ENCODE measurements at regions not wholly inside any gene's neighbourhood (a gene's known extent, or its start where the extent isn't known, plus 50 kb on each side); places are given as distances from the start of the nearest gene placed in this dataset.

GRCh38 chr5:13356226-13356625 lies 588.3 kb downstream of the DNAH5 start:
- Histone ChIP-seq H3K36me3 (replicated peaks in 1 of 2; ENCODE audit: insufficient read depth in 1 of 2, low read depth in 2 of 2) (no peaks in the 10 kb centered on the region), H3K9me3 (no peaks in the 10 kb centered on the region), H3K27me3 (no peaks in the 10 kb centered on the region), H3K27ac (no peak overlapping the region), H3K4me1 (no peaks in the 10 kb centered on the region), H3K4me3 (no peak overlapping the region)
- WGBS, 2 donors = 82 to 94% methylated on average over 3 of the region's 3 CpGs
- no peak for TF ChIP-seq POLR2A (IDR thresholded peaks at IDR 0.05)
- DNase-seq (no peak), ATAC-seq (no peak)
- intact Hi-C loops (cut with DNase I) = no loop called here

- WGBS, 2 donors = 37 to 40% methylated on average over 2 of the region's 2 CpGs
- Histone ChIP-seq H3K27ac (no peak overlapping the region), H3K9me3 (no peaks in the 10 kb centered on the region), H3K27me3 (no peaks in the 10 kb centered on the region), H3K36me3 (replicated peaks in 1 of 2; ENCODE audit: insufficient read depth in 1 of 2, low read depth in 2 of 2) (no peaks in the 10 kb centered on the region), H3K4me3 (no peak overlapping the region), H3K4me1 (no peaks in the 10 kb centered on the region)
- no peak for DNase-seq
- intact Hi-C loops (cut with DNase I) = no loop called here
- ATAC-seq = no peak
- TF ChIP-seq CTCF (IDR thresholded peaks at IDR 0.05) (no peak), POLR2A (IDR thresholded peaks at IDR 0.05) (no peak)
These were observed 589.9 kb downstream of the DNAH5 start for GRCh38 chr5:13354611-13355010.

- Histone ChIP-seq H3K9me3 (no peaks in the 10 kb centered on the region), H3K4me1 (no peaks in the 10 kb centered on the region), H3K27me3 (no peaks in the 10 kb centered on the region), H3K27ac (no peak overlapping the region), H3K4me3 (no peak overlapping the region), H3K36me3 (replicated peaks in 1 of 2; ENCODE audit: insufficient read depth in 1 of 2, low read depth in 2 of 2) (no peaks in the 10 kb centered on the region)
- intact Hi-C loops (cut with DNase I) = no loop called here
- 31 to 40% methylated on average over 2 of the region's 2 CpGs for WGBS, 2 donors
- TF ChIP-seq CTCF (IDR thresholded peaks at IDR 0.05) (no peak), POLR2A (IDR thresholded peaks at IDR 0.05) (no peak)
- ATAC-seq (no peak), DNase-seq (no peak)
These were observed 593.7 kb downstream of the DNAH5 start for GRCh38 chr5:13350767-13351166.

GRCh38 chr5:13348568-13348967 lies 595.9 kb downstream of the DNAH5 start:
- DNase-seq (no peak), ATAC-seq (no peak)
- 56 to 58% methylated on average over 3 of the region's 3 CpGs for WGBS, 2 donors
- intact Hi-C loops (cut with DNase I) = no loop called here
- H3K9me3 ChIP-seq = no peaks in the 10 kb centered on the region
- no peak overlapping the region for H3K4me3 ChIP-seq
- H3K27me3 ChIP-seq = no peaks in the 10 kb centered on the region
- H3K4me1 ChIP-seq = no peaks in the 10 kb centered on the region
- no peak overlapping the region for H3K27ac ChIP-seq
- TF ChIP-seq CTCF (IDR thresholded peaks at IDR 0.05) (no peak), POLR2A (IDR thresholded peaks at IDR 0.05) (no peak)
- H3K36me3 ChIP-seq (replicated peaks in 1 of 2; ENCODE audit: insufficient read depth in 1 of 2, low read depth in 2 of 2) = no peaks in the 10 kb centered on the region

- TF ChIP-seq CTCF (IDR thresholded peaks at IDR 0.05) (no peak), POLR2A (IDR thresholded peaks at IDR 0.05) (no peak)
- ATAC-seq (no peak), DNase-seq (no peak)
- Histone ChIP-seq H3K4me1 (no peaks in the 10 kb centered on the region), H3K4me3 (no peak overlapping the region), H3K36me3 (replicated peaks in 1 of 2; ENCODE audit: insufficient read depth in 1 of 2, low read depth in 2 of 2) (no peaks in the 10 kb centered on the region), H3K27me3 (no peaks in the 10 kb centered on the region), H3K27ac (no peak overlapping the region), H3K9me3 (no peaks in the 10 kb centered on the region)
- 85 to 90% methylated on average over 4 of the region's 4 CpGs for WGBS, 2 donors
- intact Hi-C loops (cut with DNase I) = no loop called here
These were observed 598.1 kb downstream of the DNAH5 start for GRCh38 chr5:13346401-13346800.

Data from body of pancreas (tissue), 4 donors.